PC-9 (cell line): ENCODE measurements at regions not wholly inside any gene's neighbourhood (a gene's known extent, or its start where the extent isn't known, plus 50 kb on each side); places are given as distances from the start of the nearest gene placed in this dataset.

Experiments
- BruUV-seq: library from RNA; stranded (reverse); fragments of 400-500 nt; replicated peaks from 2 replicates; lab custom pipeline; 2021; lab: Mats Ljungman, UMichigan
- CTCF ChIA-PET: fragments of 300-600 bp; sonication (Branson Sonifier 250); formaldehyde crosslinking; loops from one replicate; lab custom pipeline; 2022; ENCODE audit warnings: antibody characterized with exemption; lab: Charles Lee
- POLR2A ChIA-PET: fragments of 300-600 bp; sonication (Branson Sonifier 250); formaldehyde crosslinking; loops from one replicate; lab custom pipeline; 2022; ENCODE audit warnings: antibody characterized with exemption; ENCODE audit not compliant: unreplicated experiment; lab: Charles Lee
- DNase-seq, 2 experiments: peaks; one replicate each; pipeline versions ENCODE4 v3.0.0 to v3.0.0-alpha.2; 2015 to 2022; ENCODE audit warnings: mixed read lengths in 1 of 2
- H2AFZ ChIP-seq: fragments of 200-600 bp; sonication (generic); 2 replicates; pipeline ENCODE4 v1.8.1; 2017; ENCODE audit warnings: antibody characterized with exemption
- H3F3A ChIP-seq: fragments of 200-600 bp; sonication (generic); 2 replicates; pipeline ENCODE4 v1.8.1; 2017; ENCODE audit warnings: antibody characterized with exemption, mild to moderate bottlenecking, low read depth; ENCODE audit not compliant: insufficient read depth
- H3K27ac ChIP-seq: fragments of 200-600 bp; sonication (generic); 2 replicates; pipeline ENCODE4 v1.6.1; 2016; ENCODE audit warnings: mixed run types
- H3K27me3 ChIP-seq: fragments of 200-600 bp; sonication (generic); 2 replicates; pipeline ENCODE4 v1.6.1; 2016; ENCODE audit warnings: low read depth, mixed run types; ENCODE audit not compliant: insufficient read depth
- H3K36me3 ChIP-seq: fragments of 200-600 bp; sonication (generic); 2 replicates; pipeline ENCODE4 v1.6.1; 2016; ENCODE audit warnings: low read depth, mixed run types
- H3K4me1 ChIP-seq: fragments of 200-600 bp; sonication (generic); replicated peaks from 2 replicates; pipeline ENCODE4 v1.6.1; 2016; ENCODE audit warnings: mixed run types; ENCODE audit not compliant: insufficient read depth
- H3K4me2 ChIP-seq: fragments of 200-600 bp; sonication (generic); 2 replicates; pipeline ENCODE4 v1.6.1; 2017; ENCODE audit warnings: mixed run types
- H3K4me3 ChIP-seq: fragments of 200-600 bp; sonication (generic); 2 replicates; pipeline ENCODE4 v1.6.1; 2016; ENCODE audit warnings: mixed run types
- H3K79me2 ChIP-seq: fragments of 200-600 bp; sonication (generic); 2 replicates; pipeline ENCODE4 v1.6.1; 2017; ENCODE audit warnings: low read depth, mixed run types
- H3K9me2 ChIP-seq: fragments of 200-600 bp; sonication (generic); 2 replicates; pipeline ENCODE4 v1.8.1; 2017; ENCODE audit warnings: mild to moderate bottlenecking; ENCODE audit not compliant: insufficient read depth
- H3K9me3 ChIP-seq: fragments of 200-600 bp; sonication (generic); 2 replicates; pipeline ENCODE4 v1.8.1; 2016; ENCODE audit warnings: low read depth; ENCODE audit not compliant: insufficient read depth
- H4K20me1 ChIP-seq: fragments of 200-600 bp; sonication (generic); 2 replicates; pipeline ENCODE4 v1.8.1; 2017; ENCODE audit not compliant: insufficient read depth
- EZH2 ChIP-seq: fragments of 200-600 bp; sonication (generic); IDR thresholded peaks from 2 replicates; pipeline ENCODE4 v1.8.0; 2017; ENCODE audit warnings: antibody characterized with exemption, low read depth
- intact Hi-C: fragments of 100-400 bp; cut with micrococcal nuclease; formaldehyde crosslinking; loops from one replicate; pipeline ENCODE4 v1.10.0; 2022; ENCODE audit not compliant: unreplicated experiment
- TF ChIP-seq, protein P1 (sequence below): fragments of 200-600 bp; sonication (generic); conservative IDR thresholded peaks from 2 replicates; pipeline ENCODE4 v1.6.1; 2017; ENCODE audit warnings: mixed run types, antibody characterized with exemption, mild to moderate bottlenecking, moderate library complexity

DNA sequence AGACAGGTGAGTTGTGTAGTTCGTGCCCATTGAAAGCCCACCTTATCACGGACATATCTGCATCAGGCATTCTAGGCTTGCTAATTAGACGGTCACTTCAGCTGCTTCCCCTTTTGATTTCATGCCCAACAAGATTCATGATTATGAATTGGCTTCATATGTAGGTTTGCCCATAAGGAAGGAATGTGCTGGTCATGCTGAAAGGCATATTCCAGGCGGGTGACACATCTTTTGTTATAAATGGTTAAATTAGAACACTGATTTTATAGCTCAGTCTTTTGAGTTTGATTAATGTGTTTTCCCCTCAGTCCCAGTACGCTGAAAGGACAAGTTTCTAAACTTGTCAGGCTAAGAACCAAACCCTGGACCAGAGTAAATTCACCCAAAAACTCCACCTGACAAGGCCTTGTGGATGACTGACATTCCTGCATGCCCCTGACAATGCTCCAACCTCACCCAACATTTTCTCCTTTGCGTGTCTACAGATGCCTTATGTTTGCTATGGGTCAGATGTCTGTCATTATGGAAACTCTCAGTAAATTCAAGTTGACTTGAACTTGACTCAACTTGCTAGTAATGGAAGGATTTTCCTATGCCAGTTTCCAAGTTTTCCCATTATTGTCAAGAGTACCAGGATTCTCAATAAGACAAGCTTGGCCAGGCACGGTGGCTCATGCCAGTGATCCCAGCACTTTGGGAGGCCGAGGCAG is 421.9 kb downstream of the PMP22 start:
- intact Hi-C loops: no loop called here
- Histone ChIP-seq H4K20me1 (no peaks in the 10 kb centered on the region), H3K9me3 (no peaks in the 10 kb centered on the region), H3K27ac (no peak overlapping the region), H3K4me3 (no peak overlapping the region), H3K4me2 (no peak overlapping the region), H3F3A (no peaks in the 10 kb centered on the region), H3K79me2 (no peaks in the 10 kb centered on the region), H3K36me3 (no peaks in the 10 kb centered on the region), H3K4me1 (no peaks in the 10 kb centered on the region), H3K27me3 (no peaks in the 10 kb centered on the region), H3K9me2 (no peaks in the 10 kb centered on the region), H2AFZ (no peak overlapping the region)
- no TSS peak for BruUV-seq
- CTCF ChIA-PET: no interaction called here
- no peak for DNase-seq
- TF ChIP-seq, protein P1, sequence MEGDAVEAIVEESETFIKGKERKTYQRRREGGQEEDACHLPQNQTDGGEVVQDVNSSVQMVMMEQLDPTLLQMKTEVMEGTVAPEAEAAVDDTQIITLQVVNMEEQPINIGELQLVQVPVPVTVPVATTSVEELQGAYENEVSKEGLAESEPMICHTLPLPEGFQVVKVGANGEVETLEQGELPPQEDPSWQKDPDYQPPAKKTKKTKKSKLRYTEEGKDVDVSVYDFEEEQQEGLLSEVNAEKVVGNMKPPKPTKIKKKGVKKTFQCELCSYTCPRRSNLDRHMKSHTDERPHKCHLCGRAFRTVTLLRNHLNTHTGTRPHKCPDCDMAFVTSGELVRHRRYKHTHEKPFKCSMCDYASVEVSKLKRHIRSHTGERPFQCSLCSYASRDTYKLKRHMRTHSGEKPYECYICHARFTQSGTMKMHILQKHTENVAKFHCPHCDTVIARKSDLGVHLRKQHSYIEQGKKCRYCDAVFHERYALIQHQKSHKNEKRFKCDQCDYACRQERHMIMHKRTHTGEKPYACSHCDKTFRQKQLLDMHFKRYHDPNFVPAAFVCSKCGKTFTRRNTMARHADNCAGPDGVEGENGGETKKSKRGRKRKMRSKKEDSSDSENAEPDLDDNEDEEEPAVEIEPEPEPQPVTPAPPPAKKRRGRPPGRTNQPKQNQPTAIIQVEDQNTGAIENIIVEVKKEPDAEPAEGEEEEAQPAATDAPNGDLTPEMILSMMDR: no peak
- no peak for TF ChIP-seq EZH2
- POLR2A ChIA-PET: no interaction called here

DNA sequence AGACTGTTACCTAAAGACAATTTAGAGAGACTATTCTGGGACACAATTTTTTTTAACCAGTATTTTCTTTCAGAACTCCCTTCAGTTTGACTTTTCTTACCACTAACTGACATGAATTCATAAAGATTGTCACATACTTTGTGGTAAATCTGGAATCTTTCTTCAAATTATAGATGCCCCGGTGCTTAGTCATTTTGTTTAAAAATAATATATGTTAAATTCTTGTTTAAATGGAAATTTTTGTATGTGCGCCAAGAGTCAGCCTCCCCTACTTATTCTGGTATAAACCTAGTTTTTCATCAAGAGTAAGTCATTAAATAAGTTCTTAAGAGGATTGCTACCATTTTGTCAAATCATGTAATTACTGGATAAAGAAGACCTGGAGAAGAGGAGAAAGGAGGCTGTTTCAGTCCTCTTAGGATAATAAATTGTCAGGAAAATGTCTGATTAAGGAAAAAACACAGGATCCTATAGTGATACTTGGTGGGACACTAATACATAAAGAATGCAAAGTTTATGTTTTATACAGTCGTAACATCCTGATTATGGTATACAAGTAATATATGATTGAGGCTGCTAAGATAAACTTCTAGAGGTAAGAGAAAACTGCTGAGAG is 424.4 kb downstream of the PMP22 start:
- Histone ChIP-seq H3K4me1 (no peaks in the 10 kb centered on the region), H3K9me3 (no peaks in the 10 kb centered on the region), H3K79me2 (no peaks in the 10 kb centered on the region), H4K20me1 (no peaks in the 10 kb centered on the region), H3K9me2 (no peaks in the 10 kb centered on the region), H3K4me2 (no peak overlapping the region), H3K36me3 (no peaks in the 10 kb centered on the region), H3K27me3 (no peaks in the 10 kb centered on the region), H2AFZ (no peak overlapping the region), H3K27ac (no peak overlapping the region), H3K4me3 (no peak overlapping the region), H3F3A (no peaks in the 10 kb centered on the region)
- BruUV-seq: no TSS peak
- intact Hi-C loops: no loop called here
- CTCF ChIA-PET: interaction anchor here (0.6 kb wide), 1 partner anchor 185 kb away, joined by 3 read pairs; no protein-coding TSS in a partner anchor
- TF ChIP-seq EZH2: no peak
- TF ChIP-seq, protein P1: no peak
- POLR2A ChIA-PET: no interaction called here
- DNase-seq: no peak

GRCh38 chr17:14838567-14838966 is 426.6 kb downstream of the PMP22 start:
- Histone ChIP-seq H3K4me3 (no peak overlapping the region), H3K27me3 (no peaks in the 10 kb centered on the region), H4K20me1 (no peaks in the 10 kb centered on the region), H3F3A (no peaks in the 10 kb centered on the region), H3K79me2 (no peaks in the 10 kb centered on the region), H3K36me3 (no peaks in the 10 kb centered on the region), H3K4me2 (no peak overlapping the region), H2AFZ (no peak overlapping the region), H3K9me3 (no peaks in the 10 kb centered on the region), H3K4me1 (no peaks in the 10 kb centered on the region), H3K27ac (no peak overlapping the region), H3K9me2 (no peaks in the 10 kb centered on the region)
- intact Hi-C loops: no loop called here
- no TSS peak for BruUV-seq
- no peak for DNase-seq
- CTCF ChIA-PET: no interaction called here
- TF ChIP-seq, protein P1: no peak
- TF ChIP-seq EZH2: no peak
- POLR2A ChIA-PET: no interaction called here
